NCI-H524 (cell line): ENCODE measurements at regions not wholly inside any gene's neighbourhood (a gene's known extent, or its start where the extent isn't known, plus 50 kb on each side); places are given as distances from the start of the nearest gene placed in this dataset.
"Not testable (repeated sequence)": the region's sequence is repeated elsewhere in the genome, so short reads cannot be mapped to it uniquely, and the experiment has no call there.

Experiments used
- DNase-seq, 2 experiments: peaks; one replicate each; lab custom pipeline; 2025; lab: John Stamatoyannopoulos, UW

GRCh38 chrX:93177930-93178329 is 495.4 kb downstream of the NAP1L3 start:
- DNase-seq: no peak

- no peak for DNase-seq
Observed at GRCh38 chrX:93169771-93170170, 503.6 kb downstream of the NAP1L3 start.

- DNase-seq: no peak
Observed at GRCh38 chrX:93120805-93121204, 552.6 kb downstream of the NAP1L3 start.

GRCh38 chrX:93103353-93104067 is 569.9 kb downstream of the NAP1L3 start:
- DNase-seq: not testable (repeated sequence)

- DNase-seq: peak in 1 of 2 experiments; percentile 0
Observed at GRCh38 chrX:93095535-93095934, 577.8 kb downstream of the NAP1L3 start.

GRCh38 chrX:93078906-93079305 is 594.5 kb downstream of the NAP1L3 start:
- not testable (repeated sequence) for DNase-seq

GRCh38 chrX:93055264-93055663 is 618.1 kb downstream of the NAP1L3 start:
- not testable (repeated sequence) for DNase-seq

- not testable (repeated sequence) for DNase-seq
Observed at GRCh38 chrX:93019841-93020240, 653.5 kb downstream of the NAP1L3 start.

GRCh38 chrX:93014481-93015030 is 658.8 kb downstream of the NAP1L3 start:
- DNase-seq: not testable (repeated sequence)
